ENCODE measurements at regions not wholly inside any gene's neighbourhood (a gene's known extent, or its start where the extent isn't known, plus 50 kb on each side); places are given as distances from the start of the nearest gene placed in this dataset.

GRCh38 chr5:103827976-103828375, 265.4 kb upstream of the NUDT12 start:
- H3K4me2 ChIP-seq (ENCODE audit: control insufficient read depth, extremely low read depth, insufficient read depth, low read depth, low read length): no peak overlapping the region
- no peaks in the 10 kb centered on the region for H3K9me1 ChIP-seq (ENCODE audit: control insufficient read depth, extremely low read depth, insufficient read depth, low read length)
- H3K9ac ChIP-seq (ENCODE audit: control insufficient read depth, extremely low read depth, insufficient read depth, low read length): no peak overlapping the region
- no peak for DNase-seq (ENCODE audit: low read depth, low spot score)
- H3K27ac ChIP-seq (ENCODE audit: control insufficient read depth, insufficient read depth, low read length): no peak overlapping the region
- no peak for TF ChIP-seq EZH2 (IDR thresholded peaks at IDR 0.05; ENCODE audit: low read length)
- TF ChIP-seq, protein P1, sequence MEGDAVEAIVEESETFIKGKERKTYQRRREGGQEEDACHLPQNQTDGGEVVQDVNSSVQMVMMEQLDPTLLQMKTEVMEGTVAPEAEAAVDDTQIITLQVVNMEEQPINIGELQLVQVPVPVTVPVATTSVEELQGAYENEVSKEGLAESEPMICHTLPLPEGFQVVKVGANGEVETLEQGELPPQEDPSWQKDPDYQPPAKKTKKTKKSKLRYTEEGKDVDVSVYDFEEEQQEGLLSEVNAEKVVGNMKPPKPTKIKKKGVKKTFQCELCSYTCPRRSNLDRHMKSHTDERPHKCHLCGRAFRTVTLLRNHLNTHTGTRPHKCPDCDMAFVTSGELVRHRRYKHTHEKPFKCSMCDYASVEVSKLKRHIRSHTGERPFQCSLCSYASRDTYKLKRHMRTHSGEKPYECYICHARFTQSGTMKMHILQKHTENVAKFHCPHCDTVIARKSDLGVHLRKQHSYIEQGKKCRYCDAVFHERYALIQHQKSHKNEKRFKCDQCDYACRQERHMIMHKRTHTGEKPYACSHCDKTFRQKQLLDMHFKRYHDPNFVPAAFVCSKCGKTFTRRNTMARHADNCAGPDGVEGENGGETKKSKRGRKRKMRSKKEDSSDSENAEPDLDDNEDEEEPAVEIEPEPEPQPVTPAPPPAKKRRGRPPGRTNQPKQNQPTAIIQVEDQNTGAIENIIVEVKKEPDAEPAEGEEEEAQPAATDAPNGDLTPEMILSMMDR (optimal IDR thresholded peaks at IDR 0.05 in 1 of 3, IDR thresholded peaks at IDR 0.05 in 1 of 3, conservative IDR thresholded peaks at IDR 0.05 in 1 of 3; ENCODE audit: extremely low read depth in 1 of 3, insufficient read depth in 2 of 3, low read length in 3 of 3): no peak
- no peaks in the 10 kb centered on the region for H3K4me1 ChIP-seq (ENCODE audit: control insufficient read depth, extremely low read depth, insufficient read depth, low read length)
- no peaks in the 10 kb centered on the region for H3K27me3 ChIP-seq (ENCODE audit: control insufficient read depth, extremely low read depth, insufficient read depth, low read length)
- FAIRE-seq: no peak
- H2AFZ ChIP-seq (ENCODE audit: control insufficient read depth, low read length): no peak overlapping the region
- H3K4me3 ChIP-seq (ENCODE audit: control insufficient read depth in 2 of 3, extremely low read depth in 1 of 3, insufficient read depth in 2 of 3, low read depth in 1 of 3, low read length in 3 of 3): no peak overlapping the region
- no peaks in the 10 kb centered on the region for H3K36me3 ChIP-seq (ENCODE audit: control insufficient read depth in 2 of 2, extremely low read depth in 1 of 2, insufficient read depth in 2 of 2, low read length in 2 of 2)
- no peaks in the 10 kb centered on the region for H3K9me3 ChIP-seq (ENCODE audit: control insufficient read depth, low read depth, low read length)
- dilution Hi-C loops (cut with MboI; ENCODE audit: extremely low pct_ligation_motif_present, low sequenced_read_pairs): no loop called here
- H4K20me1 ChIP-seq (ENCODE audit: control insufficient read depth, extremely low read depth, insufficient read depth, low read length): no peaks in the 10 kb centered on the region
- H3K79me2 ChIP-seq (ENCODE audit: control insufficient read depth, insufficient read depth, low read length): no peaks in the 10 kb centered on the region

DNA sequence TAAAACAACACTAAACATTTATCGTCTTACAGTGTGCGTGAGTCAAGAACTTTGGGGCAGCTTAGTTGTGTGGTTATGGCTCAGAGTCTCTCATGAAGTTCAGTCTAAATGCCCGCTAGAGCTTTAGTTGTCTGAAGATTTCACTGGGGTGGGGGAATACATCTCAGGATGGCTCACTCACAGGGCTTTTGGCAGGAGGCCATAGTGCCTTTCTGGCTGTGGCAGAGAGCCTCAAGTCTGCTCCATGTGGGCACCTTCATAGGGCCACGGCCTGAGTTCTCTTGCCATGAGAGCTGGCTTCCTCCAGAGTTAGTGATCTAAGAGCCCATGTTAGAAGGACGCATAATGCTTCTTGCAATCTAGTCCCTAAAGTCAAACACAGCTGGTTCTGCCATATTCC, 258.8 kb upstream of the NUDT12 start:
- no peaks in the 10 kb centered on the region for H3K79me2 ChIP-seq (ENCODE audit: control insufficient read depth, insufficient read depth, low read length)
- no peaks in the 10 kb centered on the region for H3K27me3 ChIP-seq (ENCODE audit: control insufficient read depth, extremely low read depth, insufficient read depth, low read length)
- no peaks in the 10 kb centered on the region for H3K9me3 ChIP-seq (ENCODE audit: control insufficient read depth, low read depth, low read length)
- no peak for FAIRE-seq
- no peak for TF ChIP-seq EZH2 (IDR thresholded peaks at IDR 0.05; ENCODE audit: low read length)
- TF ChIP-seq, protein P1 (optimal IDR thresholded peaks at IDR 0.05 in 1 of 3, IDR thresholded peaks at IDR 0.05 in 1 of 3, conservative IDR thresholded peaks at IDR 0.05 in 1 of 3; ENCODE audit: extremely low read depth in 1 of 3, insufficient read depth in 2 of 3, low read length in 3 of 3): no peak
- H4K20me1 ChIP-seq (ENCODE audit: control insufficient read depth, extremely low read depth, insufficient read depth, low read length): no peaks in the 10 kb centered on the region
- H3K4me2 ChIP-seq (ENCODE audit: control insufficient read depth, extremely low read depth, insufficient read depth, low read depth, low read length): no peak overlapping the region
- no peaks in the 10 kb centered on the region for H3K9me1 ChIP-seq (ENCODE audit: control insufficient read depth, extremely low read depth, insufficient read depth, low read length)
- DNase-seq (ENCODE audit: low read depth, low spot score): no peak
- H3K4me3 ChIP-seq (ENCODE audit: control insufficient read depth in 2 of 3, extremely low read depth in 1 of 3, insufficient read depth in 2 of 3, low read depth in 1 of 3, low read length in 3 of 3): no peak overlapping the region
- no peaks in the 10 kb centered on the region for H3K4me1 ChIP-seq (ENCODE audit: control insufficient read depth, extremely low read depth, insufficient read depth, low read length)
- no peaks in the 10 kb centered on the region for H3K36me3 ChIP-seq (ENCODE audit: control insufficient read depth in 2 of 2, extremely low read depth in 1 of 2, insufficient read depth in 2 of 2, low read length in 2 of 2)
- dilution Hi-C loops (cut with MboI; ENCODE audit: extremely low pct_ligation_motif_present, low sequenced_read_pairs): no loop called here
- no peak overlapping the region for H2AFZ ChIP-seq (ENCODE audit: control insufficient read depth, low read length)
- no peak overlapping the region for H3K27ac ChIP-seq (ENCODE audit: control insufficient read depth, insufficient read depth, low read length)
- H3K9ac ChIP-seq (ENCODE audit: control insufficient read depth, extremely low read depth, insufficient read depth, low read length): no peak overlapping the region
